Suprapubic skin (tissue), 4 donors: ENCODE measurements at regions not wholly inside any gene's neighbourhood (a gene's known extent, or its start where the extent isn't known, plus 50 kb on each side); places are given as distances from the start of the nearest gene placed in this dataset.

Experiments used
- DNase-seq, 2 donors: peaks; one replicate each; pipeline ENCODE4 v3.0.0-alpha.2; 2019; ENCODE audit warnings: low spot score in 2 of 2
- H3K27ac ChIP-seq: fragments of 200-600 bp; sonication (generic); one replicate; pipeline ENCODE4 v1.5.1; 2019
- H3K27me3 ChIP-seq: fragments of 200-600 bp; sonication (generic); one replicate; pipeline ENCODE4 v1.5.1; 2019
- H3K36me3 ChIP-seq: fragments of 200-600 bp; sonication (generic); one replicate; pipeline ENCODE4 v1.5.1; 2019
- H3K4me1 ChIP-seq: fragments of 200-600 bp; sonication (generic); one replicate; pipeline ENCODE4 v1.5.1; 2019
- H3K4me3 ChIP-seq: fragments of 200-600 bp; sonication (generic); one replicate; pipeline ENCODE4 v1.5.1; 2019; ENCODE audit warnings: mild to moderate bottlenecking
- H3K9me3 ChIP-seq: fragments of 200-600 bp; sonication (generic); one replicate; pipeline ENCODE4 v1.5.1; 2019
- EP300 ChIP-seq: sonication (generic); formaldehyde crosslinking; IDR thresholded peaks from one replicate; pipeline ENCODE4 v1.6.1; 2017; ENCODE audit warnings: antibody characterized with exemption
- POLR2A ChIP-seq, 2 donors: fragments of 450-650 bp; IDR thresholded peaks; one replicate each; pipeline ENCODE4 v1.6.1; 2017; ENCODE audit warnings: antibody characterized with exemption in 2 of 2, mild to moderate bottlenecking in 2 of 2, moderate library complexity in 2 of 2
- POLR2AphosphoS5 ChIP-seq, 3 donors: sonication (generic); formaldehyde crosslinking; IDR thresholded peaks; one replicate each; pipeline ENCODE4 v1.6.1; 2017; ENCODE audit warnings: antibody characterized with exemption in 3 of 3
- WGBS: methylation state at CpG from one replicate; pipeline ENCODE4 v1.1.5; 2018; 5-methylcytosine and 5-hydroxymethylcytosine counted together
- TF ChIP-seq, protein P1 (sequence below), 2 donors: fragments of 200-600 bp in 1 of 2; fragments of 450-650 bp in 1 of 2; sonication (generic) in 1 of 2; IDR thresholded peaks; one replicate each; pipeline ENCODE4 v1.5.1; 2016 to 2019; ENCODE audit warnings: antibody characterized with exemption in 2 of 2, mild to moderate bottlenecking in 1 of 2, moderate library complexity in 1 of 2

DNA sequence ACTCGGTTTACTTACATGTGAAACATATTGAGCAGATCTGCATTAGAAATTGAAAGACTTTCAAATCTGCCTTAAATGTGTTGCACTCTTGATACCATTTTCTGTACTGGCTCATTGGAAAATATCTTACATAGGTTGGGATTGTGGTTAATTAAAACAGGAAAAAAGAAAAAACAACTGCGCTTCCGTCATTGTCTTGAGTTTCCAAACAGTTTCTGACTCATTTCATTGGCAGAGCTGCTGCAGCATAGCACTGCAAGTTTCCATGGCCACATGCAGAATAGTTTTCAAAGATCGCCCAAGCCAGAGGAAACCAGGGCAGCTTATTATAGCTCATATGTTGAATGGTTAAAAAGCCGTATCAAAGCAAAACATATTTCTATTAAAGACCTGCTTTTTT, 446.6 kb upstream of the BCHE start:
- peak overlapping the region; percentile 8 for H3K4me3 ChIP-seq
- no peak overlapping the region for H3K27ac ChIP-seq
- WGBS = 19% methylated on average over 5 of the region's 5 CpGs

DNA sequence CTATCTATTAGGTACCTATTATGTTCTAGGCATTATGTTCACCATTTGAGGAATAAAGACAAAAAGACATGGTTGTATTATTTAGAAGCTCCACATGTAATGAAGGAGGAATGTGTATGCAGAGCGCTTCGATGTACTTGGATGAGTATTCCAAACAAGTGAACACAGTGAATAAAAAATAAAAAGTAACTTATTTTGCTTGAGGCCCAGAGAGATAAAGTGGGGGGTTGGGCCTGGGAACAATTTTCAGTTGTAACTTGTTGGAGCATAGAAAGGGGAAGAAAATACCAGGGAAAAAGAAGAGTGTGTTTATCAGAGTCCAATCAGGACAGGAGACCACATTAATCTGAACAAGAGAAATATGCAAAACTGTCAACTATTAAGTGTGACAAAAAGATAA, 445.7 kb upstream of the BCHE start:
- TF ChIP-seq POLR2A (IDR thresholded peaks at IDR 0.05) = no peak
- TF ChIP-seq, protein P1, sequence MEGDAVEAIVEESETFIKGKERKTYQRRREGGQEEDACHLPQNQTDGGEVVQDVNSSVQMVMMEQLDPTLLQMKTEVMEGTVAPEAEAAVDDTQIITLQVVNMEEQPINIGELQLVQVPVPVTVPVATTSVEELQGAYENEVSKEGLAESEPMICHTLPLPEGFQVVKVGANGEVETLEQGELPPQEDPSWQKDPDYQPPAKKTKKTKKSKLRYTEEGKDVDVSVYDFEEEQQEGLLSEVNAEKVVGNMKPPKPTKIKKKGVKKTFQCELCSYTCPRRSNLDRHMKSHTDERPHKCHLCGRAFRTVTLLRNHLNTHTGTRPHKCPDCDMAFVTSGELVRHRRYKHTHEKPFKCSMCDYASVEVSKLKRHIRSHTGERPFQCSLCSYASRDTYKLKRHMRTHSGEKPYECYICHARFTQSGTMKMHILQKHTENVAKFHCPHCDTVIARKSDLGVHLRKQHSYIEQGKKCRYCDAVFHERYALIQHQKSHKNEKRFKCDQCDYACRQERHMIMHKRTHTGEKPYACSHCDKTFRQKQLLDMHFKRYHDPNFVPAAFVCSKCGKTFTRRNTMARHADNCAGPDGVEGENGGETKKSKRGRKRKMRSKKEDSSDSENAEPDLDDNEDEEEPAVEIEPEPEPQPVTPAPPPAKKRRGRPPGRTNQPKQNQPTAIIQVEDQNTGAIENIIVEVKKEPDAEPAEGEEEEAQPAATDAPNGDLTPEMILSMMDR (IDR thresholded peaks at IDR 0.05) = no peak
- no peak for TF ChIP-seq EP300
- H3K27ac ChIP-seq = no peak overlapping the region
- no peaks in the 10 kb centered on the region for H3K4me1 ChIP-seq
- no peak for DNase-seq
- WGBS = 53% methylated on average over 2 of the region's 2 CpGs
- H3K9me3 ChIP-seq = no peaks in the 10 kb centered on the region
- no peaks in the 10 kb centered on the region for H3K36me3 ChIP-seq
- no peaks in the 10 kb centered on the region for H3K27me3 ChIP-seq
- H3K4me3 ChIP-seq = no peak overlapping the region

More for the DNA sequence above, 446.6 kb upstream of the BCHE start:
- TF ChIP-seq POLR2A (IDR thresholded peaks at IDR 0.05) (no peak), POLR2AphosphoS5 (IDR thresholded peaks at IDR 0.05) (no peak), EP300 (no peak)
- TF ChIP-seq, protein P1 (IDR thresholded peaks at IDR 0.05) = no peak
- H3K9me3 ChIP-seq = no peaks in the 10 kb centered on the region
- DNase-seq = no peak
- no peaks in the 10 kb centered on the region for H3K36me3 ChIP-seq
- H3K27me3 ChIP-seq = no peaks in the 10 kb centered on the region
- H3K4me1 ChIP-seq = no peaks in the 10 kb centered on the region

DNA sequence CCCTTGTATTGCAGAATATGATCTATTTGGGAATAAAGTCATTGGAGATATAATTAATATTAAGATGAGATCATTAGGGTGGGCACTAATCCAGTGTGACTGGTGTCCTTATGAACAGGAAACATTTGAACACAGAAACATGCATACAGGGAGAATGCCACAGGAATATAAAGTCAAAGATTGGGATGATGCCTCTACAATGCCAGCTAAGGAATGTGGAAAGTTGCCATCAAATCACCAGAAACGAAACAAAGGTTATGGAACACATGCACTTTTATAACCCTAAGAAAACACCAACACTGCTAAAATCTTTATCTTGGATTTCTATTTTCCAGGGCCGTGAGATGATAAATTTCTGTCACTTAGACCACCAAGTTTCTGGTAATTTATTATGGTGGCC, 442.4 kb upstream of the BCHE start:
- Histone ChIP-seq H3K4me1 (no peaks in the 10 kb centered on the region), H3K27me3 (no peaks in the 10 kb centered on the region), H3K27ac (no peak overlapping the region), H3K9me3 (no peaks in the 10 kb centered on the region), H3K4me3 (no peak overlapping the region), H3K36me3 (no peaks in the 10 kb centered on the region)
- no peak for DNase-seq
- WGBS = 51% methylated on average over 2 of the region's 2 CpGs
- TF ChIP-seq EP300 = no peak
- TF ChIP-seq, protein P1 (IDR thresholded peaks at IDR 0.05) = no peak
- no peak for TF ChIP-seq POLR2AphosphoS5 (IDR thresholded peaks at IDR 0.05)
- no peak for TF ChIP-seq POLR2A (IDR thresholded peaks at IDR 0.05)

DNA sequence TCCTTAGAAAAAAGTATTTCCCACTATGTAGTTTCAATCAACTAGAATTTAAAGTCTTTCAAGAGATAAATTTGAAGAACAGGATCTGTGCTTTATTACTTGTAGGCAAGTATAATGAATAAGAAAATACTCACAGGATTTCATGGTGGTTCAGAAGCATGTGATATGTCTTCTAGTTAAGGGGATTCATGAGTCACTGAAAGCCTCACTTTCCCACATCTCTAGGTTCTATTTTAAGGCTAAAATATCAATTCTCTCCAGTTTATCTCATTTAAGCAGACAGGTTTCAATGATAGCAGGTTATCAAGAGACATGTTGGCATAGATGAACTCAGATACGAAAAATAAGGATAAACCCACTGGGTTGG, 437.8 kb upstream of the BCHE start:
- H3K4me1 ChIP-seq = no peaks in the 10 kb centered on the region
- TF ChIP-seq, protein P1 (IDR thresholded peaks at IDR 0.05) = no peak
- TF ChIP-seq POLR2AphosphoS5 (IDR thresholded peaks at IDR 0.05) (no peak), EP300 (no peak), POLR2A (IDR thresholded peaks at IDR 0.05) (no peak)
- no peak for DNase-seq
- WGBS = 72% methylated on average over 1 of the region's 1 CpG
- H3K27ac ChIP-seq = no peak overlapping the region
- H3K4me3 ChIP-seq = no peak overlapping the region
- H3K27me3 ChIP-seq = no peaks in the 10 kb centered on the region
- no peaks in the 10 kb centered on the region for H3K9me3 ChIP-seq
- H3K36me3 ChIP-seq = no peaks in the 10 kb centered on the region

DNA sequence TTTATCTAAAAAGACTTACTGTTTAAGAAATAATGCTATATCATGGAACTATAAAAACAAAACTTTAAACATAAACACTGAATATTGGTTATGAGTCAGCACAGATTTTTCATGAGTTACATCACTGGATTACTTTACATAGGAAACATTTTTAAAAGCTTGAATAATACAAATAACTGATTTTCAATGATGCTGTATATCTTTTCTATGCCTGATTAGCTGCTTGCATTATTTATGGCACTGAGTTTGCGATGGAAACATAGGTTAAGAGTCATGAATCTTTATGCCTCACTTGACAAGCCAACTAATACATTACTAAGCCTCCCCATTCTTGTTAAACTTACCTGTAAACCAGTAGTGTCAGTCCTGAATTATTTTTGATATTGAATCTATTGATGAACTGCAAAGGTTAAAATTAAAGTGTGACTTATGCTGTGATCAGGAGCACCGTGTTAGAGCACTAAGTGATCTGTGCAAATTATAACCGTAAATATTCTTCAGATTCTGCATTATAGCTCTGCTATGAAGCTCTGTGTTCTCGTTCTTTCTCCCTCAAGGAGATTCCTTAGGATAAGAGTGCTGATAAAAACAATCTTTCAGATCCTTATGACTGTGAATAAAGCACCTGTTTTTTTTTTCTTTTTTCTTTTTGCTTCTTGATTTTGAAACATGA, 437.3 kb upstream of the BCHE start:
- Histone ChIP-seq H3K27ac (no peak overlapping the region), H3K4me1 (no peaks in the 10 kb centered on the region), H3K4me3 (no peak overlapping the region), H3K27me3 (no peaks in the 10 kb centered on the region), H3K9me3 (no peaks in the 10 kb centered on the region), H3K36me3 (no peaks in the 10 kb centered on the region)
- TF ChIP-seq EP300 = no peak
- no peak for TF ChIP-seq POLR2A (IDR thresholded peaks at IDR 0.05)
- TF ChIP-seq, protein P1 (IDR thresholded peaks at IDR 0.05) = no peak
- TF ChIP-seq POLR2AphosphoS5 (IDR thresholded peaks at IDR 0.05) = no peak
- WGBS = 56% methylated on average over 4 of the region's 4 CpGs
- DNase-seq = no peak
